Panc1 (cell line): ENCODE measurements at regions not wholly inside any gene's neighbourhood (a gene's known extent, or its start where the extent isn't known, plus 50 kb on each side); places are given as distances from the start of the nearest gene placed in this dataset.

Experiments
- POLR2AphosphoS5 ChIP-seq: IDR thresholded peaks from 2 replicates; pipeline ENCODE4 v1.6.1; 2012; ENCODE audit warnings: mild to moderate bottlenecking, low read depth, low read length, moderate library complexity
- REST ChIP-seq, 2 experiments: IDR thresholded peaks; 2 replicates each; pipeline ENCODE4 v1.6.1; 2011 to 2012; ENCODE audit warnings: low read depth in 2 of 2, control low read depth in 1 of 2, low read length in 1 of 2, mild to moderate bottlenecking in 1 of 2, moderate library complexity in 1 of 2; ENCODE audit not compliant: insufficient read depth in 1 of 2
- SIN3A ChIP-seq: IDR thresholded peaks from 2 replicates; pipeline ENCODE4 v1.6.1; 2012; ENCODE audit warnings: low read depth, mild to moderate bottlenecking, low read length, moderate library complexity, borderline replicate concordance; ENCODE audit not compliant: insufficient read depth
- TCF7L2 ChIP-seq: IDR thresholded peaks from 2 replicates; pipeline ENCODE4 v1.6.1; 2011; ENCODE audit warnings: mild to moderate bottlenecking, low read depth, low read length, inconsistent platforms
- TF ChIP-seq, protein P1 (sequence below): fragments of 450-650 bp; IDR thresholded peaks from 2 replicates; pipeline ENCODE4 v1.5.1; 2017; ENCODE audit warnings: mild to moderate bottlenecking

DNA sequence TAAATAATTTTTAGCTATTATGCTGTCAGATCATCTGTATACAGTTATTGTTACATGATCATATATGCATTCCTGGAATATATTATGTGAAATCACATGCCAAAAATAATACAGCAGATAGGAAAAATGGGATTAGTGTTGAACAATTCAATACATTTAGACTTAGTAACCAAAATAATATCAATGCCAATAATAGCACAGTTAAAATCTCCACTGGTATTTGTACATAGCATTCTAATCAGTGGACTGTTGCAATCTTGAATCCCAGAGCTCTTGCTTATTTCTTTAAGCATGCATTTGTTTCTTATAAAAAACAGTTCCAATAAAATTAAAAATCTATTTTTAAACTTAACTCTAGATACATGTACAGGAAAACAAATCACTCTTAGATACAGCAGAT is 2772.2 kb downstream of the PCDH9 start:
- no peak for TF ChIP-seq SIN3A
- TF ChIP-seq, protein P1, sequence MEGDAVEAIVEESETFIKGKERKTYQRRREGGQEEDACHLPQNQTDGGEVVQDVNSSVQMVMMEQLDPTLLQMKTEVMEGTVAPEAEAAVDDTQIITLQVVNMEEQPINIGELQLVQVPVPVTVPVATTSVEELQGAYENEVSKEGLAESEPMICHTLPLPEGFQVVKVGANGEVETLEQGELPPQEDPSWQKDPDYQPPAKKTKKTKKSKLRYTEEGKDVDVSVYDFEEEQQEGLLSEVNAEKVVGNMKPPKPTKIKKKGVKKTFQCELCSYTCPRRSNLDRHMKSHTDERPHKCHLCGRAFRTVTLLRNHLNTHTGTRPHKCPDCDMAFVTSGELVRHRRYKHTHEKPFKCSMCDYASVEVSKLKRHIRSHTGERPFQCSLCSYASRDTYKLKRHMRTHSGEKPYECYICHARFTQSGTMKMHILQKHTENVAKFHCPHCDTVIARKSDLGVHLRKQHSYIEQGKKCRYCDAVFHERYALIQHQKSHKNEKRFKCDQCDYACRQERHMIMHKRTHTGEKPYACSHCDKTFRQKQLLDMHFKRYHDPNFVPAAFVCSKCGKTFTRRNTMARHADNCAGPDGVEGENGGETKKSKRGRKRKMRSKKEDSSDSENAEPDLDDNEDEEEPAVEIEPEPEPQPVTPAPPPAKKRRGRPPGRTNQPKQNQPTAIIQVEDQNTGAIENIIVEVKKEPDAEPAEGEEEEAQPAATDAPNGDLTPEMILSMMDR = no peak
- no peak for TF ChIP-seq REST (IDR thresholded peaks at IDR 0.05; ENCODE audit: insufficient read depth in 1 of 2, low read depth in 2 of 2, low read length in 1 of 2)
- TF ChIP-seq POLR2AphosphoS5 = no peak
- no peak for TF ChIP-seq TCF7L2
